Ammon's horn (tissue), 1 donor: ENCODE measurements at regions not wholly inside any gene's neighbourhood (a gene's known extent, or its start where the extent isn't known, plus 50 kb on each side); places are given as distances from the start of the nearest gene placed in this dataset.

Source experiments
- DNase-seq: peaks from one replicate; pipeline ENCODE4 v3.0.0-alpha.2; 2016; ENCODE audit warnings: low spot score

DNA sequence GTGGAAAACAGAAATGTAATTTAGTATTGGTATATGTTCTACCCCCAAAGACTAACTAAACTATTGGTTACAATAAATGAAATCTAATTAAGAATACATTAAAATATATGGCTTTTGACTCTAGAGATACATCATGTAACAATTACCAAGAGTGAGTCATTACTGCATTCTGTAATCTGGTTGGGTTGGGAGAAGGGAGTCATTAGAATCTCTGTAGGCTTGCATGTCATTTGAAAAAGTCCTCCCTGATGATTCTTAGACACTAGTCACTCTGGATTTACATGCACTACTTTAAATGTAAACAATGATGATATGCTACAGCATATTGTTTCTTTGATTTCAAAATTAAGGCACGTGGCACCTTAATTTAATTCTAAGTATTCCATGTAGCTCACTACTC, 293.4 kb upstream of the CHST9 start:
- DNase-seq = no peak

GRCh38 chr18:27473318-27473717, 288.2 kb upstream of the CHST9 start:
- DNase-seq = no peak

DNA sequence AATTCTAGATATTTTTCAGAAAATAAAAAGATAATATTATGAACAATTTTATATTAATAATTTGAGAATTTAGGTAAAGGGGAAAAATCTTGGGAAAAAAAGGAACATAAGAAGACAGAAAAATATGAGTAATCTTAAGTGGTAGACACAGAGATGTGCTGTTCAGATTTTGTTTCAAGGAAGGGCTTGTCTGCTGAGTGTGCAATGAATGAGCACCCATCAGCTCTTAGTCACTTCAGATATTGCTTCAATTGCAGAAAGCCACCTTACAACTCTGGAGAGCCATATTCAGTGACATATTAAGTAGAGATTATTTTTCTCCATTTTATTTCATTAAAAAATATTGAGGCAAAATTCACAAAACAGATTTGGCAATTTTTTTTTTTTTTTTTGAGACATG, 282.0 kb upstream of the CHST9 start:
- DNase-seq = no peak

DNA sequence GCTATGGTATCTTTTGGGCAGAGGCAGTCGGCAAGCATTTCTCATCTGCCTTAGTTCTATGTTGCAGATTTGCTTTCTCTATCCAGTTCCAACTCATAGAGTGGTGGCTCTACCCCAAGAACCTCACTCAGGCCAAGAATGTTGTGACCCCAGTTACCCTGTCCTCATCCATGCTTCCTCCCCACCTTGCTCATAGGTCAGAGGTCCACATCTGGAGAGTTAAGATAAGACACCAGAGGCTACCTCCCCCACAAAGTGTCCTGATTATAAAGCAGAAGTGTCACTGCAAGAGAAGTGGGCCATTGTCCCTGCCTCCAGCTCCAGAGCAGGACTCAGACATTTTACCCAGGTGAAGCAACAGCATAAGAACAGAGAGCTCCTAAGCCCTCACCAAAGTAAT, 276.8 kb upstream of the CHST9 start:
- no peak for DNase-seq

DNA sequence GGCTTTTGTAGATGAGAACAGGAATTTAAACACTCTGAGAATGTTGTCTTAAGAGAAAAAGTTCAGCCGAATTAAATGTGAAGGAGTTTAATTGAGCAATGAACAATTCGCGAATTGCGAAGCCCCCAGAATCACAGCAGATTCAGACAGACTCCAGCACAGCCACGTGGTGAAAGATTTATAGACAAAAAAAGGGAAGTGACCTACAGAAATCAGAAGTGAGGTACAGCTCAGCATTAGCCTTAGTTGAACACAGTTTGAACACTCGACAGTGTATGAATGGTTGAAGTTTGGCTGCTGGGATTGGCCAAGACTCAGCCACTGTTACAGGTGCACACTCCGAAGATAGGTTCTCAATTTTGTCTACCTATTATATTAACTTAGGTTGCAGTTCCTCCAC, 264.0 kb upstream of the CHST9 start:
- no peak for DNase-seq

DNA sequence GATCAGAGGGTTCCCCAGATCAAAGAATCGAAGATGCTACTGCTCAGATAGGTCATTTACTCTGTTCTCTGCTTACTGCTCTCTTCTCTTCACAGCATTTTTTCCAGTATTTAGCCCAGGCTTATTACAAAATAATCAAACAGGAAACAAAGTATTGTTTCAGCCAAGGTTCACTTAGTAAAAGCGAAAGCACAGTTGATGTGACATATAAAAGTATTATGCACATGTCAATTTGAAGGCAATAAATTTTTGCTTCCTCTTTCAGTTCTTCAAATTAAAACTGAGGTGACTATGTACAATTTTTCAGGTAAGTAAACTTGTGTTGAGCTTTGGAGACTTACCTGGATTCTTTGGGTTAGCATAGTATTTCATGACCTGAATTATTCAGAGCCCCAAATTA, 262.8 kb upstream of the CHST9 start:
- no peak for DNase-seq

DNA sequence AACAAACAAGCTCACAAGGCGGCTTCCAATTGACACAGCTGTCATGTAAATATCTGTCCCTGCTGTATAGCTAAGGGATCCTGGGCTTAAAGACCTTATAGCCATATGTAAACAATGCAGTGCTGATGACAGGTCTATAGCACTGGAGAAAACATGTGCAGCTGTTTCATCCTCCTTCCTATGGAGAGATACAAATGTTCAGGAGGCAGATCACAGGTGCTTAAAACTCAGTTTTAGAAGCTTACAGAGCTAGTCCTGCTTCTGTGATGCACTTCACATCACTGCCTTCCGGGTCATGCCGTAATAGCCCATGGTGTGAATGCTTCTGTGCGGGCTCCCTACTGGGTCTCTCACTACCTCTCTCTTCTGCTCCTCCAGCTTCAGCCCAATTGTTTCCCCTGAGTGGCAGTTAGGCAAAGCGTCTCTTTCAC, 262.4 kb upstream of the CHST9 start:
- no peak for DNase-seq

- DNase-seq = no peak
Measured at GRCh38 chr18:27430595-27430994, 245.5 kb upstream of the CHST9 start.

GRCh38 chr18:27428716-27429475, 243.8 kb upstream of the CHST9 start:
- DNase-seq = no peak

DNA sequence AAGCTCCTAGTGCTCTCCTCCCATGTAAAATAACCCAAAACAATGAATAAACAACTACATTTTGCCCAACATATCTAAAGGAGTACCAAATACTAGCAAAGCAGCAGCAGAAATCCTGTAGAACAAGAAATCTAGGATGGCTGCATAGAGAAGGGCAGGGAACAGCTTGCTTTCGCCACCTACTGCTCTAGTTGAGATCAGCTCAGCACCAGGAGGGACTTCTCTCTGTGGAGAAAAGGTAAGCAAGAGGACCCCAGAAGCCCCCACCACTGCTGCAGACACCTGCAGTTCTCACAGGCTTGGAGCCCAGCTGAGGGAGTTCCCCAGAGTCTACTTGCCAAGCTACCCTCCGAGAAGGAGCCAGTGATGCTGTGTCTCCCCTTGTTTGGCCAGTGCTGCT, 243.0 kb upstream of the CHST9 start:
- DNase-seq = no peak

DNA sequence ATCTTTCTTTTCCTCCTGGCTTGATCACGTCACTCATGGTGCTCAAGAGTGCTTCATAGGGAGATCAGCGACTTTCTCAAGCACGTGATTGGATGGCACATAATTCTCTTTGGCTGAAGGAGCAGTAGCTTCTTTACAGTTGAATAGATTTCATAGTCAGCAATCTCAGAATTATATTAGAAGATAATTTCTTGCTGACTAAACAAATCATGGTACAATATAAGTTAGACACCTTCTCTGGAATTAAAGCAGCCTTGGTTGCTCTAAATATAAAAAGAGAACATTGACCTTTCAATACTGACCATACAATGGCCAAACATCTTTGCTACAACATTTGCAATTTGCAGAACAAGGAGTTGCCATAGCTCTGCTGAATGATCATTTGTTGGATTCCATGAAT, 238.5 kb upstream of the CHST9 start:
- no peak for DNase-seq

DNA sequence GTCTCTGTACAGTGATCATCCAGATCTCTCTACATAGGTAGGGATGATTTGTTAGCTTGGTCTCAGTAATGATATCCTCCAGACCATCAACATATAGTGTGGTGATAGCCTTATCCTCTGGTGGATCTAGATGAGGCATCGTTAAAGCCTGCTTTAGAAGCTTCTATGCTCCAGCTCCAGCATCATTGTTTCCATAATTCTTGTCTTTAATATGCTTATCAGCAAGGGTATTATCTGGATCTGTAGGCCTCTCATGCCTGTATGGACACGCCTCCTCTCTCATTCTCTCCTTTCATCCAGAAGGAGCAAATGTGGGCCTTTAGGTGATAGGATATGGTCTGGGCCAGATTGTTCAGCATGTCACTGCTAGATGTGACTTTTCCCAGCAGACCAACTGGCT, 234.5 kb upstream of the CHST9 start:
- no peak for DNase-seq

DNA sequence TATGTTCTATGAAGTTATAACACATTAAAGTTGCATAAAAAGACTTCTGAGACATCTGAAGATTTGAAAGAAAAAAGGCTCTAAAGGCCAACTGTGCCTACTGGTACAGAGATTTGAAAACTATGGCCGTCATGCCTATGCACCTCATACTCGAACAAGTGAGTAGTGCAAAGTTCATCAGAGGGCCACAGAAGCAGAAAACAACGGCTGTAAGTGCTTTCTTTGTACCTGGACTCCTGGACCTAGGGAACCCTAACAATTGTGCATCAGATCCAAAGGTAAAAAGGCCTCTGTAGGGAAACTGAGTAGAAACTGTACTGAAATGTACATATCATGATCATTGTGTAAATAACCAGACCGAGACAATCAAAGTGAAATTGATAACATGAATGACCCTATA, 230.4 kb upstream of the CHST9 start:
- no peak for DNase-seq

GRCh38 chr18:27414682-27415081, 229.6 kb upstream of the CHST9 start:
- no peak for DNase-seq

DNA sequence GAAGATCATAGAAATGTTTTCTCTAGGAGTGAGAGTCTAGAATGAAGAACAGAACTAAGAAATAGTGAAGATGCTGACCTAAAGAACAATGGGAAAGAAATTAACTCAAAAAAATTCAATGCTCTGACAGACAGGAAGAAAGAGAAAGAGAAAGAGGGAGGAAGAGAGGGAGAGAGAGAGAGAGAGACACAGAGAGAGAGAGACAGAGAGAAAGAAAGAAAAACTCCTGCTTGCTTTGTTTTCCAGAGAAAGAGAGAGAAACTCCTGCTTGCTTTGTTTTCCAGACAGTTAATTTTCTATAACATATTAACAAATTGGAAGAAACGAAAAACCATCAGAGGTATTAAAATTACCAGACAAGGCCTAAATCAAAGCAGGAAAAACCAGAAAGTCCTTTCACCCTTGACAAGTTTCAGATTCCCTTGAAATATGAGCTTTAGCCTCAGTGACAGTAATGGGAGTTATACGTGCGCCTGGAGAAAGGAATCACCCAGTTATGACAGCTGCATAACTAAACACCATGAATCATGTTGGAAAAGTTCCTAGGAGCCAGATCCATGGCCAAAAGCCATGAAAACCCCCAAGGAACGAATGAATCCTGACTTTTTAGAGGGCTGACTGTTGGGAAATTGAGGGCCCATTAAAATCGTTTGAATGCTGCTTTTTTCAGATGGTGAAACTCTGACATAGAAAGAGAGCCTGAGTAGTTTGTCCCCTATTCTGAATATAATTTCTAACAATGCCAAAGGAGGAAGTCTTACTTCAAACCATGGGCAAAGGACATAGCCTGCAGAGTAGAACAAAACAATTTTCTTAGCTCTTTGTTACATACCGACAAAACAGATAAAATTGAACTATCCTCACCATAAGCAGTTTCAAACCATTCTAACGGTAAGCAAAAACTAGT, 228.6 kb upstream of the CHST9 start:
- DNase-seq = peak; percentile 34

DNA sequence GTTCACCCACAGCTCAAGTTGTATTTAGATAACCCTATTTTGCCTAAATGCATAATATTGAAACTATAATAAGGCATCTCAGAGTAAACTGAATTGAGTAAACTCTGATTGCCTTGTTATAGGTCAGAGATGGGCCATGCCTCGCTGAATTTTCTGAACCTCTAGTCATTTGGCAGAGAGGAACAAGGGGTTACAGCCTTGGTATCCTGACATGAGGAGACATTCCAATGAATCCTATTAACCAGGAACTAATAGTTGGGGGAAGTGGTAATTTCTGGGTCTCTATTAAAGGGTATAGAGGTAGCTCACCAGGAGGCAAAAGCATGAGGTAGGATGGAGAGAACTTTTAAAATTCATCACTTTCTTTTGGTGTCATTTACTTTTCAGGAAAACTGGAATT, 227.4 kb upstream of the CHST9 start:
- no peak for DNase-seq

GRCh38 chr18:27411911-27412310, 226.8 kb upstream of the CHST9 start:
- DNase-seq = no peak

GRCh38 chr18:27411013-27411412, 225.9 kb upstream of the CHST9 start:
- no peak for DNase-seq

GRCh38 chr18:27404855-27405254, 219.7 kb upstream of the CHST9 start:
- DNase-seq = no peak

DNA sequence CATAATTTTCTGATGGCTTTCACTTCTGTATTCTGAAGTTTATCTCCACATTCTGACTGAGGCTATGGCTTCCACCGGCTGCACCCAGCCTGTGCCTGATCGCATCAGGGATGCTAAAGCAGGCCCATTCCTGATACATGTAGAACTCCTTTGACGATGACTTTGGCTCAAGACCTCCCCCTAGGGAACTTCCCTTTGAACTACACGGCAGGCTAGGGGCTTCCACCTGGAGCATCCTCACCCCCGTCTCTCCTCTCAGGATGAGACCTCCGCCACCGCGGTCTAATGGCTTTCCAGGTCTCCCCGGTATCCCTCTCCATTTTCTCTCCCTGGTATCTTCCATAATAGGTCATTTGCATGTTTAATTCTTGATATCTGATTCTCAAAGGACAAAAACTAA, 214.9 kb upstream of the CHST9 start:
- no peak for DNase-seq

DNA sequence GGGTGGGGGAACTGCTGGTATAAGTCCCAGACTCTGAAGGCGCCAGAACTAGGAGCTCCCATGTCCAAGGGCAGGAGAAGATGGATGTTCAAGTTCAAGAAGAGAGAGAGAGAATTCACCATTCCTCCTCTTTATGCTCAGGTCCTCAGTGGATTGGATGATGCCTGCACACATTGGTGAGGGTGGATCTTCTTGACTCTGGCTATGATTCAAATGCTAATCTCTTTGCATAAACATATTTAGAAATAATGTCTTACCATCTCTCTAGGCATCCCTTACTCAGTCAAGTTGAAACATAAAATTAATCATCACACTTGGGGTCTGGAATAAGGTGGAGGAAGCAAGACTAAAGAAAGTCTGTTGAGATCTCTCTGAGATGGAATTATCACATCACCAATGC, 210.6 kb upstream of the CHST9 start:
- DNase-seq = no peak

GRCh38 chr18:27394687-27395086, 209.6 kb upstream of the CHST9 start:
- DNase-seq = no peak

GRCh38 chr18:27382567-27383216, 197.6 kb upstream of the CHST9 start:
- peak; percentile 10 for DNase-seq
